ENCODE measurements at regions not wholly inside any gene's neighbourhood (a gene's known extent, or its start where the extent isn't known, plus 50 kb on each side); places are given as distances from the start of the nearest gene placed in this dataset.
A peak's percentile ranks its signal among the peaks of the same experiment; 100 is the strongest.

DNA sequence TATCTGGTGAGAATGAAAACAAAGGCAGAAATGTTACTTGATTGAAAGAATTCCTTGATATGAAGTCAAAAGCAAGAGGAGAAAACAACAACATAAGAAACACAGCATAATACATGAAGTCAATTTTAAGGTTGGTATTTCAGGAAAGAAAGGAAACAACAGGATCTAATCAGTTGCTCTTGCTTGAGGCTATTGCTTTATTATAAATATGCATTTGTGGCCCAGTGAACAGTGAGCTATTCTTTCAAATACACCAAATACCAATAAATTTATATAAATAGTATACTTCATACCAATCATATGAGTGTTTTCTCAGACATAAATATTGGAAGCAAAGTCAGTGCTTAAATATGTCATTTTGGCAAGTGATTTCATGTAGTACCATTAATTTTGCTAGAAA lies 806.6 kb downstream of the NXPH1 start:
- Histone ChIP-seq H3K4me3 (ENCODE audit: low read length) (no peak overlapping the region), H3K27me3 (ENCODE audit: low read depth, low read length) (no peaks in the 10 kb centered on the region), H3K36me3 (replicated peaks; ENCODE audit: low read depth, low read length) (no peaks in the 10 kb centered on the region), H3K9me3 (ENCODE audit: insufficient read depth, low read length) (no peaks in the 10 kb centered on the region), H4K20me1 (ENCODE audit: insufficient read depth, low read length) (no peaks in the 10 kb centered on the region), H3K9ac (ENCODE audit: low read length) (no peak overlapping the region), H2AFZ (ENCODE audit: low read depth, low read length) (no peak overlapping the region), H3K27ac (ENCODE audit: low read length) (no peak overlapping the region), H3K4me2 (ENCODE audit: low read length) (no peak overlapping the region), H3K79me2 (ENCODE audit: low read length) (no peaks in the 10 kb centered on the region), H3K4me1 (ENCODE audit: low read length) (no peaks in the 10 kb centered on the region)
- TF ChIP-seq, protein P1, sequence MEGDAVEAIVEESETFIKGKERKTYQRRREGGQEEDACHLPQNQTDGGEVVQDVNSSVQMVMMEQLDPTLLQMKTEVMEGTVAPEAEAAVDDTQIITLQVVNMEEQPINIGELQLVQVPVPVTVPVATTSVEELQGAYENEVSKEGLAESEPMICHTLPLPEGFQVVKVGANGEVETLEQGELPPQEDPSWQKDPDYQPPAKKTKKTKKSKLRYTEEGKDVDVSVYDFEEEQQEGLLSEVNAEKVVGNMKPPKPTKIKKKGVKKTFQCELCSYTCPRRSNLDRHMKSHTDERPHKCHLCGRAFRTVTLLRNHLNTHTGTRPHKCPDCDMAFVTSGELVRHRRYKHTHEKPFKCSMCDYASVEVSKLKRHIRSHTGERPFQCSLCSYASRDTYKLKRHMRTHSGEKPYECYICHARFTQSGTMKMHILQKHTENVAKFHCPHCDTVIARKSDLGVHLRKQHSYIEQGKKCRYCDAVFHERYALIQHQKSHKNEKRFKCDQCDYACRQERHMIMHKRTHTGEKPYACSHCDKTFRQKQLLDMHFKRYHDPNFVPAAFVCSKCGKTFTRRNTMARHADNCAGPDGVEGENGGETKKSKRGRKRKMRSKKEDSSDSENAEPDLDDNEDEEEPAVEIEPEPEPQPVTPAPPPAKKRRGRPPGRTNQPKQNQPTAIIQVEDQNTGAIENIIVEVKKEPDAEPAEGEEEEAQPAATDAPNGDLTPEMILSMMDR (IDR thresholded peaks at IDR 0.05; ENCODE audit: low read depth, low read length), result no peak
- no peak for TF ChIP-seq EZH2phosphoT487 (IDR thresholded peaks at IDR 0.05; ENCODE audit: low read depth)

DNA sequence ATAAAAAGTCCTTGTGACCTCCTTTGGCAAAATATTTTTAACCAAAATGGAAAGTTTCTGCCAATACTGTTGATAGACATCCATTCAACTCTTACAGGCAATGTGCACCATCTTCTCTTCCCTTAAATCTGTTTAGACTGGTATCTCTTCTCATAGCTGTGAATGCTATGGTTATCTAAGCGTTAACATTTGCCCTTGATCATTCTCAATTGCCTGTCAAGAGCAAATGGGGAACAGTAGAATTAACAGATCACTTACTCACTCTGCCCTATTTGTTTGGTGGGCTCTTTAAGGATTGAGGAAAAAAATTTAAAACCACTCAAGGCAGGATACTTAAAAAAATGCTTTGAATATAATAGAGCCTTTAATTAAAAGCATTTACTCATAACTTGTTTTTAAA lies 808.4 kb downstream of the NXPH1 start:
- H3K4me3 ChIP-seq (ENCODE audit: low read length), result no peak overlapping the region
- H3K27me3 ChIP-seq (ENCODE audit: low read depth, low read length), result no peaks in the 10 kb centered on the region
- TF ChIP-seq EZH2phosphoT487 (IDR thresholded peaks at IDR 0.05; ENCODE audit: low read depth), result no peak
- TF ChIP-seq, protein P1 (IDR thresholded peaks at IDR 0.05; ENCODE audit: low read depth, low read length), result no peak
- H2AFZ ChIP-seq (ENCODE audit: low read depth, low read length), result no peak overlapping the region
- H3K4me1 ChIP-seq (ENCODE audit: low read length), result no peaks in the 10 kb centered on the region
- H3K4me2 ChIP-seq (ENCODE audit: low read length), result peak overlapping the region; percentile 44; the same call in 1 of the 2 replicates
- no peaks in the 10 kb centered on the region for H3K79me2 ChIP-seq (ENCODE audit: low read length)
- H3K9me3 ChIP-seq (ENCODE audit: insufficient read depth, low read length), result no peaks in the 10 kb centered on the region
- no peaks in the 10 kb centered on the region for H4K20me1 ChIP-seq (ENCODE audit: insufficient read depth, low read length)
- no peaks in the 10 kb centered on the region for H3K36me3 ChIP-seq (replicated peaks; ENCODE audit: low read depth, low read length)
- H3K27ac ChIP-seq (ENCODE audit: low read length), result no peak overlapping the region
- H3K9ac ChIP-seq (ENCODE audit: low read length), result no peak overlapping the region

DNA sequence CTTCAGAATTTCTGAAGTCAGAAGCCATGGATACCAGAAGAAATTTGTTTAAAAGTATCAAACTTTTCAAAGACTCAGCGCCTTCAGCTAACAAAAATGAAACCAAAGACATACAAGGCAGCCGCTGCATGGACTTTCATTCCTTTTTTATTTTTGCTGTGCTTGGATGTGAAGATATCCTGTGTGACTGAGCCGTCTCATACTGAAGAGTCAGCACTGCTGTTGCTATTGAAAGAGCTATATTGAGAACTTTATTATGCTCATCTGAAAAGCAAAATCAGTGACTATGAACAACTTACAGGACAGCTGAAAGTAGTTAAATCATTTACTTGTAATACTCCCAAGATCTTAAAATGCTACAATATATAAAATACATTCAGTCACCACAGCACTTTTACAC lies 809.2 kb downstream of the NXPH1 start:
- Histone ChIP-seq H3K4me3 (ENCODE audit: low read length) (peak overlapping the region; percentile 47), H3K27ac (ENCODE audit: low read length) (no peak overlapping the region), H3K79me2 (ENCODE audit: low read length) (no peaks in the 10 kb centered on the region), H4K20me1 (ENCODE audit: insufficient read depth, low read length) (no peaks in the 10 kb centered on the region), H3K9ac (ENCODE audit: low read length) (no peak overlapping the region), H2AFZ (ENCODE audit: low read depth, low read length) (peak overlapping the region; percentile 53), H3K36me3 (replicated peaks; ENCODE audit: low read depth, low read length) (no peaks in the 10 kb centered on the region), H3K4me2 (ENCODE audit: low read length) (peak overlapping the region; percentile 44), H3K27me3 (ENCODE audit: low read depth, low read length) (no peaks in the 10 kb centered on the region), H3K9me3 (ENCODE audit: insufficient read depth, low read length) (no peaks in the 10 kb centered on the region), H3K4me1 (ENCODE audit: low read length) (no peaks in the 10 kb centered on the region)
- TF ChIP-seq EZH2phosphoT487 (IDR thresholded peaks at IDR 0.05; ENCODE audit: low read depth), result no peak
- TF ChIP-seq, protein P1 (IDR thresholded peaks at IDR 0.05; ENCODE audit: low read depth, low read length), result no peak

DNA sequence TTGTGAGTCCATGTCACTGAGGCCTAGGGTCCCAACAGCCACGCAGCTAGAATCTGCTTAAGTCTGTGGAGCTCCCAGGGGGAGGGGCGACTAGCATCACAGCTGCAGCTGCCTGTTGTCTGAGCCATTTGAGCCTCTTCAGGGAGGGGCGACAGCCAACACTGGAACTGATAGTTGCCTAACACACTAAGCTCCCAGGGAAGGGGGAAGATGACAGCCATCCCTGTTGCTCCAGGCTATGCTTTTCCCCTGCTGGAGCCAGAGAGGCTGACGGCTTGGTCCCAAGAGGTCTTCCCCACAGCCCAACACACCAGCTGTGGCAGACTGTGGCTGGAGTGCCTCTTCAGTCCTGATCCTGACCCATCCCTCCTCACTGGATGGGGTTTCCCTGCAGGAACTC lies 817.5 kb downstream of the NXPH1 start:
- H3K36me3 ChIP-seq (replicated peaks; ENCODE audit: low read depth, low read length), result no peaks in the 10 kb centered on the region
- H3K4me3 ChIP-seq (ENCODE audit: low read length), result no peak overlapping the region
- no peaks in the 10 kb centered on the region for H4K20me1 ChIP-seq (ENCODE audit: insufficient read depth, low read length)
- no peaks in the 10 kb centered on the region for H3K4me1 ChIP-seq (ENCODE audit: low read length)
- H3K79me2 ChIP-seq (ENCODE audit: low read length), result no peaks in the 10 kb centered on the region
- H3K27me3 ChIP-seq (ENCODE audit: low read depth, low read length), result no peaks in the 10 kb centered on the region
- H3K9ac ChIP-seq (ENCODE audit: low read length), result no peak overlapping the region
- no peak overlapping the region for H3K4me2 ChIP-seq (ENCODE audit: low read length)
- H3K27ac ChIP-seq (ENCODE audit: low read length), result no peak overlapping the region
- TF ChIP-seq EZH2phosphoT487 (IDR thresholded peaks at IDR 0.05; ENCODE audit: low read depth), result no peak
- TF ChIP-seq, protein P1 (IDR thresholded peaks at IDR 0.05; ENCODE audit: low read depth, low read length), result no peak
- no peak overlapping the region for H2AFZ ChIP-seq (ENCODE audit: low read depth, low read length)
- no peaks in the 10 kb centered on the region for H3K9me3 ChIP-seq (ENCODE audit: insufficient read depth, low read length)

Measured in OCI-LY3 (cell line).